ENCODE measurements at regions not wholly inside any gene's neighbourhood (a gene's known extent, or its start where the extent isn't known, plus 50 kb on each side); places are given as distances from the start of the nearest gene placed in this dataset.

- DNase-seq (ENCODE audit: low read depth in 2 of 2) = no peak
Observed at GRCh38 chr13:75938811-75939560, 302.9 kb downstream of the LMO7 start.

- DNase-seq (ENCODE audit: low read depth in 2 of 2) = no peak
Observed at GRCh38 chr13:75936791-75937190, 300.7 kb downstream of the LMO7 start.

GRCh38 chr13:75935805-75936204, 299.7 kb downstream of the LMO7 start:
- no peak for DNase-seq (ENCODE audit: low read depth in 2 of 2)

- no peak for DNase-seq (ENCODE audit: low read depth in 2 of 2)
Observed at GRCh38 chr13:75934889-75935288, 298.8 kb downstream of the LMO7 start.

- no peak for DNase-seq (ENCODE audit: low read depth in 2 of 2)
Observed at GRCh38 chr13:75932636-75933035, 296.5 kb downstream of the LMO7 start.

- DNase-seq (ENCODE audit: low read depth in 2 of 2) = no peak
Observed at GRCh38 chr13:75931116-75931515, 295.0 kb downstream of the LMO7 start.

GRCh38 chr13:75929076-75929475, 292.9 kb downstream of the LMO7 start:
- DNase-seq (ENCODE audit: low read depth in 2 of 2) = no peak

GRCh38 chr13:75927183-75927669, 291.1 kb downstream of the LMO7 start:
- DNase-seq (ENCODE audit: low read depth in 2 of 2) = no peak

GRCh38 chr13:75920536-75920935, 284.4 kb downstream of the LMO7 start:
- no peak for DNase-seq (ENCODE audit: low read depth in 2 of 2)

- DNase-seq (ENCODE audit: low read depth in 2 of 2) = no peak
Observed at GRCh38 chr13:75919660-75920199, 283.6 kb downstream of the LMO7 start.

GRCh38 chr13:75915066-75915465, 278.9 kb downstream of the LMO7 start:
- DNase-seq (ENCODE audit: low read depth in 2 of 2) = no peak

GRCh38 chr13:75913925-75914324, 277.8 kb downstream of the LMO7 start:
- no peak for DNase-seq (ENCODE audit: low read depth in 2 of 2)

- no peak for DNase-seq (ENCODE audit: low read depth in 2 of 2)
Observed at GRCh38 chr13:75910591-75910990, 274.5 kb downstream of the LMO7 start.

All from stimulated activated CD8-positive, alpha-beta memory T cell treated with anti-CD3 and anti-CD28 coated beads, Interleukin-7, amount 100 ng/mL, for 4 hours (primary cell).